ENCODE measurements at regions not wholly inside any gene's neighbourhood (a gene's known extent, or its start where the extent isn't known, plus 50 kb on each side); places are given as distances from the start of the nearest gene placed in this dataset.

DNA sequence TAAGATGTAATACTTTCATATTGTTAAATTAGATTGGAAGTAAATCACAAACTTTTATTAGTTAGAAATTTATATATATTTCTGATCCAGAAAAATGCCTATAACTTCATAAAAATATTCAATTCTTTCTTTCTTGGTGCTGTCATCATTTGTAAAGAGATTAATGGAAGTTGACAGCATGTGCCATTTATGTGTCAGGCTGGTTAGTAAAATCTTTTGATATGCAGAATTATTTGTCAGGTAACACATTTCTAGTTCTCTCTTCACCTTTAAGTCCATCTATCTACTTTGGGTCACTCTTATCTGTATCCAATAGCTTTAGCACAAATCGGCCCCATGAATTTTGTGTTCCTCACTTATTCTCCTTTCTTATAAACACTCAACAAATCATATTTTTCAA lies 102.9 kb downstream of the ISL1 start:
- Histone ChIP-seq H2AFZ (replicated peaks; ENCODE audit: low read length, poor library complexity) (no peak overlapping the region), H3K9ac (ENCODE audit: low read depth, low read length) (no peak overlapping the region), H2BK20ac (ENCODE audit: low read depth, low read length) (no peak overlapping the region), H2AK5ac (ENCODE audit: low read depth, low read length) (no peak overlapping the region), H3K9me3 (ENCODE audit: control insufficient read depth, insufficient read depth, low read length) (no peaks in the 10 kb centered on the region), H3K79me1 (ENCODE audit: low read depth in 1 of 2, low read length in 2 of 2) (no peaks in the 10 kb centered on the region), H4K5ac (ENCODE audit: low read depth, low read length) (no peak overlapping the region), H3K4me2 (ENCODE audit: low read depth, low read length) (no peak overlapping the region), H2AK9ac (replicated peaks; ENCODE audit: low read depth, low read length, poor library complexity) (no peak overlapping the region), H3K27ac (ENCODE audit: insufficient read depth, low read length) (no peak overlapping the region), H3K9me1 (ENCODE audit: insufficient read depth, low read length) (no peaks in the 10 kb centered on the region), H3K56ac (ENCODE audit: extremely low read depth, insufficient read depth, low read length) (no peak overlapping the region), H4K20me1 (ENCODE audit: insufficient read depth, low read length) (no peaks in the 10 kb centered on the region), H2BK5ac (ENCODE audit: low read depth, low read length, poor library complexity, severe bottlenecking) (no peak overlapping the region), H3K4me1 (ENCODE audit: control insufficient read depth, insufficient read depth, low read length) (no peaks in the 10 kb centered on the region), H3K36me3 (ENCODE audit: control insufficient read depth, insufficient read depth, low read length) (no peaks in the 10 kb centered on the region), H2BK120ac (ENCODE audit: low read depth, low read length) (no peak overlapping the region), H3K27me3 (ENCODE audit: control insufficient read depth, insufficient read depth, low read length) (no peaks in the 10 kb centered on the region), H3K14ac (replicated peaks; ENCODE audit: low read depth, low read length) (no peak overlapping the region), H3K18ac (ENCODE audit: low read depth, low read length) (no peak overlapping the region), H2BK15ac (ENCODE audit: low read depth, low read length) (no peak overlapping the region), H3K23ac (ENCODE audit: low read depth, low read length) (no peak overlapping the region), H4K8ac (ENCODE audit: low read depth in 2 of 2, low read length in 2 of 2) (no peak overlapping the region), H3K4me3 (ENCODE audit: insufficient read depth, low read depth, low read length) (no peak overlapping the region), H4K91ac (ENCODE audit: insufficient read depth, low read depth, low read length) (no peak overlapping the region), H3K4ac (ENCODE audit: low read depth, low read length) (no peak overlapping the region)
- dilution Hi-C loops (cut with HindIII; ENCODE audit: low sequenced_read_pairs, unreplicated experiment) (no loop called here), intact Hi-C loops (cut with micrococcal nuclease) (no loop called here), in situ Hi-C loops (cut with MboI; ENCODE audit: low sequenced_read_pairs) (no loop called here)
- no peak for ATAC-seq (ENCODE audit: low read depth)
- CTCF ChIA-PET: no interaction called here
- no TSS peak for BruUV-seq (replicated peaks)
- no peak for DNase-seq
- POLR2A ChIA-PET (ENCODE audit: unreplicated experiment): no interaction called here
- 20% methylated on average over 1 of the region's 1 CpG; no CpG with 5 or more reads in 1 of the 2 experiments for WGBS, 2 experiments (ENCODE audit: extremely low coverage in 2 of 2, insufficient read length in 1 of 2)
- TF ChIP-seq MXI1 (IDR thresholded peaks at IDR 0.05; ENCODE audit: borderline replicate concordance, low read depth, low read length): no peak
- TF ChIP-seq, protein P1, sequence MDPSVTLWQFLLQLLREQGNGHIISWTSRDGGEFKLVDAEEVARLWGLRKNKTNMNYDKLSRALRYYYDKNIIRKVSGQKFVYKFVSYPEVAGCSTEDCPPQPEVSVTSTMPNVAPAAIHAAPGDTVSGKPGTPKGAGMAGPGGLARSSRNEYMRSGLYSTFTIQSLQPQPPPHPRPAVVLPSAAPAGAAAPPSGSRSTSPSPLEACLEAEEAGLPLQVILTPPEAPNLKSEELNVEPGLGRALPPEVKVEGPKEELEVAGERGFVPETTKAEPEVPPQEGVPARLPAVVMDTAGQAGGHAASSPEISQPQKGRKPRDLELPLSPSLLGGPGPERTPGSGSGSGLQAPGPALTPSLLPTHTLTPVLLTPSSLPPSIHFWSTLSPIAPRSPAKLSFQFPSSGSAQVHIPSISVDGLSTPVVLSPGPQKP (IDR thresholded peaks at IDR 0.05; ENCODE audit: borderline replicate concordance, low read depth, low read length): no peak
- TF ChIP-seq MAFK (IDR thresholded peaks at IDR 0.05; ENCODE audit: low read depth, low read length): no peak
- TF ChIP-seq RFX5 (IDR thresholded peaks at IDR 0.05; ENCODE audit: low read depth, low read length): no peak
- TF ChIP-seq NFE2L2 (IDR thresholded peaks at IDR 0.05; ENCODE audit: low read depth, low read length): no peak
- no peak for TF ChIP-seq FOS (IDR thresholded peaks at IDR 0.05; ENCODE audit: low read depth, low read length)
- TF ChIP-seq CEBPB (IDR thresholded peaks at IDR 0.05; ENCODE audit: low read depth, low read length): no peak
- TF ChIP-seq, protein P2, sequence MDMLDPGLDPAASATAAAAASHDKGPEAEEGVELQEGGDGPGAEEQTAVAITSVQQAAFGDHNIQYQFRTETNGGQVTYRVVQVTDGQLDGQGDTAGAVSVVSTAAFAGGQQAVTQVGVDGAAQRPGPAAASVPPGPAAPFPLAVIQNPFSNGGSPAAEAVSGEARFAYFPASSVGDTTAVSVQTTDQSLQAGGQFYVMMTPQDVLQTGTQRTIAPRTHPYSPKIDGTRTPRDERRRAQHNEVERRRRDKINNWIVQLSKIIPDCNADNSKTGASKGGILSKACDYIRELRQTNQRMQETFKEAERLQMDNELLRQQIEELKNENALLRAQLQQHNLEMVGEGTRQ (IDR thresholded peaks at IDR 0.05; ENCODE audit: low read depth, low read length): no peak
- TF ChIP-seq CHD1 (IDR thresholded peaks at IDR 0.05; ENCODE audit: low read depth, low read length): no peak
- TF ChIP-seq, protein P3, sequence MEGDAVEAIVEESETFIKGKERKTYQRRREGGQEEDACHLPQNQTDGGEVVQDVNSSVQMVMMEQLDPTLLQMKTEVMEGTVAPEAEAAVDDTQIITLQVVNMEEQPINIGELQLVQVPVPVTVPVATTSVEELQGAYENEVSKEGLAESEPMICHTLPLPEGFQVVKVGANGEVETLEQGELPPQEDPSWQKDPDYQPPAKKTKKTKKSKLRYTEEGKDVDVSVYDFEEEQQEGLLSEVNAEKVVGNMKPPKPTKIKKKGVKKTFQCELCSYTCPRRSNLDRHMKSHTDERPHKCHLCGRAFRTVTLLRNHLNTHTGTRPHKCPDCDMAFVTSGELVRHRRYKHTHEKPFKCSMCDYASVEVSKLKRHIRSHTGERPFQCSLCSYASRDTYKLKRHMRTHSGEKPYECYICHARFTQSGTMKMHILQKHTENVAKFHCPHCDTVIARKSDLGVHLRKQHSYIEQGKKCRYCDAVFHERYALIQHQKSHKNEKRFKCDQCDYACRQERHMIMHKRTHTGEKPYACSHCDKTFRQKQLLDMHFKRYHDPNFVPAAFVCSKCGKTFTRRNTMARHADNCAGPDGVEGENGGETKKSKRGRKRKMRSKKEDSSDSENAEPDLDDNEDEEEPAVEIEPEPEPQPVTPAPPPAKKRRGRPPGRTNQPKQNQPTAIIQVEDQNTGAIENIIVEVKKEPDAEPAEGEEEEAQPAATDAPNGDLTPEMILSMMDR (conservative IDR thresholded peaks at IDR 0.05; ENCODE audit: low read depth, low read length): no peak
- no peak for TF ChIP-seq POLR2A (IDR thresholded peaks at IDR 0.05; ENCODE audit: low read depth, low read length)
- TF ChIP-seq BHLHE40 (IDR thresholded peaks at IDR 0.05; ENCODE audit: low read depth, low read length): no peak
- no peak for TF ChIP-seq SMC3 (IDR thresholded peaks at IDR 0.05; ENCODE audit: low read depth, low read length)
- TF ChIP-seq RAD21 (IDR thresholded peaks at IDR 0.05; ENCODE audit: low read length): no peak
- no peak for TF ChIP-seq RCOR1 (IDR thresholded peaks at IDR 0.05; ENCODE audit: insufficient replicate concordance, low read length)
